ENCODE measurements at regions not wholly inside any gene's neighbourhood (a gene's known extent, or its start where the extent isn't known, plus 50 kb on each side); places are given as distances from the start of the nearest gene placed in this dataset.

DNA sequence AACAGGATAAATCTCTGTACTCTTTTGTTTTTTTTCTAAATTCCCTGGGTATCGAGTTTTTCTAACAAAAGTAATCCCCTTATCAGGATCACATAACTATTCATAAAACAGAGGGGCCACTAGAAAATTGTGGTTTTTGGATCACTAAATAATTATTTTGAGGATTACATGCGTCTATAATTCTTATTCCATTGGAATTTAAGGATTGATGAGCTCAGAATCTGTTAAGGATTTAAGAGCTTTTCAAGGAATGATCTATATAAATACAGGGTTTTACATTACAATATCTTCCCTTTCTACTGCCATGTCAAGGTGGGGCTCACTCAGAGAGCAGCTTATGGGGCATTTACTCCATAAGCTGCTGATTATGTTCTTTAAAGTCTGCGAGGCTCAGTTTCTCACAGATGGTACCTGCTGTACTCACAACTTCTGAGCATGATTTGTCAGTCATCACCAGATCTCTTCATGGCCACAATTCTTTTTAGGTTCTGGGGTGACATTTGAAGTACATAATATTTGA is 449.8 kb downstream of the PCDH17 start:
- DNase-seq, result no peak
- Histone ChIP-seq H3K4me3 (ENCODE audit: low read depth in 2 of 2, low read length in 1 of 2) (no peak overlapping the region), H3K27ac (ENCODE audit: low read depth in 2 of 2, low read length in 1 of 2) (no peak overlapping the region), H3K9ac (no peak overlapping the region), H3K9me3 (no peaks in the 10 kb centered on the region), H4K20me1 (ENCODE audit: insufficient read depth) (no peaks in the 10 kb centered on the region), H3F3A (replicated peaks; ENCODE audit: insufficient read depth) (no peaks in the 10 kb centered on the region), H3K4me2 (no peak overlapping the region), H3K9me2 (no peaks in the 10 kb centered on the region), H3K27me3 (ENCODE audit: insufficient read depth) (no peaks in the 10 kb centered on the region), H3K36me3 (replicated peaks in 1 of 2; ENCODE audit: control insufficient read depth in 1 of 2, insufficient read depth in 2 of 2, low read length in 1 of 2) (no peaks in the 10 kb centered on the region), H3K4me1 (ENCODE audit: control insufficient read depth in 1 of 2, insufficient read depth in 2 of 2, low read depth in 1 of 2, low read length in 1 of 2) (no peaks in the 10 kb centered on the region), H2AFZ (ENCODE audit: low read depth) (no peak overlapping the region), H3K79me2 (ENCODE audit: insufficient read depth) (no peaks in the 10 kb centered on the region)
- TF ChIP-seq GATA2 (CRISPR knock-in tag; IDR thresholded peaks at IDR 0.05), result no peak
- no peak for TF ChIP-seq RAD21 (IDR thresholded peaks at IDR 0.05; ENCODE audit: low read length)
- TF ChIP-seq RFX5 (IDR thresholded peaks at IDR 0.05; ENCODE audit: low read length), result no peak
- no peak for TF ChIP-seq YY1 (IDR thresholded peaks at IDR 0.05; ENCODE audit: low read depth)
- no peak for TF ChIP-seq TEAD4 (IDR thresholded peaks at IDR 0.05; ENCODE audit: borderline replicate concordance, insufficient read depth)
- TF ChIP-seq SMC3 (IDR thresholded peaks at IDR 0.05; ENCODE audit: low read depth, low read length), result no peak
- no peak for TF ChIP-seq EP300 (IDR thresholded peaks at IDR 0.05; ENCODE audit: borderline replicate concordance in 1 of 2, low read depth in 1 of 2, low read length in 1 of 2)
- TF ChIP-seq, protein P1, sequence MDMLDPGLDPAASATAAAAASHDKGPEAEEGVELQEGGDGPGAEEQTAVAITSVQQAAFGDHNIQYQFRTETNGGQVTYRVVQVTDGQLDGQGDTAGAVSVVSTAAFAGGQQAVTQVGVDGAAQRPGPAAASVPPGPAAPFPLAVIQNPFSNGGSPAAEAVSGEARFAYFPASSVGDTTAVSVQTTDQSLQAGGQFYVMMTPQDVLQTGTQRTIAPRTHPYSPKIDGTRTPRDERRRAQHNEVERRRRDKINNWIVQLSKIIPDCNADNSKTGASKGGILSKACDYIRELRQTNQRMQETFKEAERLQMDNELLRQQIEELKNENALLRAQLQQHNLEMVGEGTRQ (IDR thresholded peaks at IDR 0.05; ENCODE audit: borderline replicate concordance, low read depth, low read length), result no peak
- TF ChIP-seq, protein P2, sequence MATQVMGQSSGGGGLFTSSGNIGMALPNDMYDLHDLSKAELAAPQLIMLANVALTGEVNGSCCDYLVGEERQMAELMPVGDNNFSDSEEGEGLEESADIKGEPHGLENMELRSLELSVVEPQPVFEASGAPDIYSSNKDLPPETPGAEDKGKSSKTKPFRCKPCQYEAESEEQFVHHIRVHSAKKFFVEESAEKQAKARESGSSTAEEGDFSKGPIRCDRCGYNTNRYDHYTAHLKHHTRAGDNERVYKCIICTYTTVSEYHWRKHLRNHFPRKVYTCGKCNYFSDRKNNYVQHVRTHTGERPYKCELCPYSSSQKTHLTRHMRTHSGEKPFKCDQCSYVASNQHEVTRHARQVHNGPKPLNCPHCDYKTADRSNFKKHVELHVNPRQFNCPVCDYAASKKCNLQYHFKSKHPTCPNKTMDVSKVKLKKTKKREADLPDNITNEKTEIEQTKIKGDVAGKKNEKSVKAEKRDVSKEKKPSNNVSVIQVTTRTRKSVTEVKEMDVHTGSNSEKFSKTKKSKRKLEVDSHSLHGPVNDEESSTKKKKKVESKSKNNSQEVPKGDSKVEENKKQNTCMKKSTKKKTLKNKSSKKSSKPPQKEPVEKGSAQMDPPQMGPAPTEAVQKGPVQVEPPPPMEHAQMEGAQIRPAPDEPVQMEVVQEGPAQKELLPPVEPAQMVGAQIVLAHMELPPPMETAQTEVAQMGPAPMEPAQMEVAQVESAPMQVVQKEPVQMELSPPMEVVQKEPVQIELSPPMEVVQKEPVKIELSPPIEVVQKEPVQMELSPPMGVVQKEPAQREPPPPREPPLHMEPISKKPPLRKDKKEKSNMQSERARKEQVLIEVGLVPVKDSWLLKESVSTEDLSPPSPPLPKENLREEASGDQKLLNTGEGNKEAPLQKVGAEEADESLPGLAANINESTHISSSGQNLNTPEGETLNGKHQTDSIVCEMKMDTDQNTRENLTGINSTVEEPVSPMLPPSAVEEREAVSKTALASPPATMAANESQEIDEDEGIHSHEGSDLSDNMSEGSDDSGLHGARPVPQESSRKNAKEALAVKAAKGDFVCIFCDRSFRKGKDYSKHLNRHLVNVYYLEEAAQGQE (IDR thresholded peaks at IDR 0.05; ENCODE audit: low read depth, low read length), result no peak
- TF ChIP-seq SIN3A (IDR thresholded peaks at IDR 0.05; ENCODE audit: borderline replicate concordance, low read depth, low read length), result no peak
- POLR2A ChIA-PET, result no interaction called here
- 47% methylated on average over 3 of the region's 3 CpGs for WGBS (ENCODE audit: low lambda C conversion rate)
- CTCF ChIA-PET, result interaction anchor here (0.6 kb wide), 1 partner anchor 80 kb away, joined by 3 read pairs; no protein-coding TSS in a partner anchor

DNA sequence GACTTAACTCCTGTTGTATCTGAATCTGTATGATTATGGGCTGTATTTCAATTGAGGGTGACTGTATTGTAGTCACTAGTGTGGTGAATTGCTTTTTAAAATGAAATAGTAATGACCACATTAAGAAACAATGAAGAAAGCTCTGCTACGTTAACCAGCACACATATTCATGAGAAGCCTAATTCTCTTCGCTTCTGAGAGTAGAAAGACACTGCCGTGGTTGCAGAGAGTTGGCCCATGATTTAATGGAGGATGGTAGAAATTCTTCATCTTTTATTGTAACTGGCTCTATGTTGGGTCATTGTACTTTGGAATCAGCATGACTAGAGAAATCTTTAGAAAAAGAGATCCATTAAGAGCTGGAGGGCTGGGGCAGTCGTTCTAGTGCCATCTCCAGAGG is 451.5 kb downstream of the PCDH17 start:
- POLR2A ChIA-PET, result no interaction called here
- no peaks in the 10 kb centered on the region for H3K4me1 ChIP-seq (ENCODE audit: control insufficient read depth in 1 of 2, insufficient read depth in 2 of 2, low read depth in 1 of 2, low read length in 1 of 2)
- TF ChIP-seq TCF12 (IDR thresholded peaks at IDR 0.05), result no peak
- TF ChIP-seq MXI1 (IDR thresholded peaks at IDR 0.05; ENCODE audit: low read depth, low read length), result no peak
- TF ChIP-seq EP300 (IDR thresholded peaks at IDR 0.05; ENCODE audit: borderline replicate concordance in 1 of 2, low read depth in 1 of 2, low read length in 1 of 2), result no peak
- no peak for TF ChIP-seq EZH2phosphoT487 (IDR thresholded peaks at IDR 0.05; ENCODE audit: borderline replicate concordance, low read depth)
- no peak for TF ChIP-seq RAD21 (IDR thresholded peaks at IDR 0.05; ENCODE audit: low read length)
- TF ChIP-seq TEAD4 (IDR thresholded peaks at IDR 0.05; ENCODE audit: borderline replicate concordance, insufficient read depth), result no peak
- no peak for TF ChIP-seq RFX5 (IDR thresholded peaks at IDR 0.05; ENCODE audit: low read length)
- TF ChIP-seq, protein P3, sequence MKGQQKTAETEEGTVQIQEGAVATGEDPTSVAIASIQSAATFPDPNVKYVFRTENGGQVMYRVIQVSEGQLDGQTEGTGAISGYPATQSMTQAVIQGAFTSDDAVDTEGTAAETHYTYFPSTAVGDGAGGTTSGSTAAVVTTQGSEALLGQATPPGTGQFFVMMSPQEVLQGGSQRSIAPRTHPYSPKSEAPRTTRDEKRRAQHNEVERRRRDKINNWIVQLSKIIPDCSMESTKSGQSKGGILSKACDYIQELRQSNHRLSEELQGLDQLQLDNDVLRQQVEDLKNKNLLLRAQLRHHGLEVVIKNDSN (IDR thresholded peaks at IDR 0.05; ENCODE audit: borderline replicate concordance, low read depth), result no peak
- no peak for TF ChIP-seq JUND (IDR thresholded peaks at IDR 0.05)
- TF ChIP-seq RXRA (IDR thresholded peaks at IDR 0.05; ENCODE audit: borderline replicate concordance, low read depth), result no peak
- TF ChIP-seq, protein P4, sequence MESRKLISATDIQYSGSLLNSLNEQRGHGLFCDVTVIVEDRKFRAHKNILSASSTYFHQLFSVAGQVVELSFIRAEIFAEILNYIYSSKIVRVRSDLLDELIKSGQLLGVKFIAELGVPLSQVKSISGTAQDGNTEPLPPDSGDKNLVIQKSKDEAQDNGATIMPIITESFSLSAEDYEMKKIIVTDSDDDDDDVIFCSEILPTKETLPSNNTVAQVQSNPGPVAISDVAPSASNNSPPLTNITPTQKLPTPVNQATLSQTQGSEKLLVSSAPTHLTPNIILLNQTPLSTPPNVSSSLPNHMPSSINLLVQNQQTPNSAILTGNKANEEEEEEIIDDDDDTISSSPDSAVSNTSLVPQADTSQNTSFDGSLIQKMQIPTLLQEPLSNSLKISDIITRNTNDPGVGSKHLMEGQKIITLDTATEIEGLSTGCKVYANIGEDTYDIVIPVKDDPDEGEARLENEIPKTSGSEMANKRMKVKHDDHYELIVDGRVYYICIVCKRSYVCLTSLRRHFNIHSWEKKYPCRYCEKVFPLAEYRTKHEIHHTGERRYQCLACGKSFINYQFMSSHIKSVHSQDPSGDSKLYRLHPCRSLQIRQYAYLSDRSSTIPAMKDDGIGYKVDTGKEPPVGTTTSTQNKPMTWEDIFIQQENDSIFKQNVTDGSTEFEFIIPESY (IDR thresholded peaks at IDR 0.05; ENCODE audit: borderline replicate concordance, low read depth), result no peak
- TF ChIP-seq CHD2 (IDR thresholded peaks at IDR 0.05; ENCODE audit: low read length, partially characterized antibody), result no peak
- no peak for TF ChIP-seq YY1 (IDR thresholded peaks at IDR 0.05; ENCODE audit: low read depth)
- no peak for TF ChIP-seq FOSL2 (IDR thresholded peaks at IDR 0.05; ENCODE audit: borderline replicate concordance, low read depth)

More for the DNA sequence above, 451.5 kb downstream of the PCDH17 start:
- Histone ChIP-seq H3K4me3 (ENCODE audit: low read depth in 2 of 2, low read length in 1 of 2) (no peak overlapping the region), H3K9ac (no peak overlapping the region), H3K9me3 (no peaks in the 10 kb centered on the region), H3K36me3 (replicated peaks in 1 of 2; ENCODE audit: control insufficient read depth in 1 of 2, insufficient read depth in 2 of 2, low read length in 1 of 2) (no peaks in the 10 kb centered on the region), H3K4me2 (no peak overlapping the region), H3K9me2 (no peaks in the 10 kb centered on the region), H3K79me2 (ENCODE audit: insufficient read depth) (no peaks in the 10 kb centered on the region), H3F3A (replicated peaks; ENCODE audit: insufficient read depth) (no peaks in the 10 kb centered on the region), H4K20me1 (ENCODE audit: insufficient read depth) (no peaks in the 10 kb centered on the region), H3K27me3 (ENCODE audit: insufficient read depth) (no peaks in the 10 kb centered on the region), H2AFZ (ENCODE audit: low read depth) (no peak overlapping the region), H3K27ac (ENCODE audit: low read depth in 2 of 2, low read length in 1 of 2) (no peak overlapping the region)
- DNase-seq, result no peak
- WGBS (ENCODE audit: low lambda C conversion rate), result 29% methylated on average over 4 of the region's 4 CpGs
- CTCF ChIA-PET, result no interaction called here
